ENCODE measurements at regions not wholly inside any gene's neighbourhood (a gene's known extent, or its start where the extent isn't known, plus 50 kb on each side); places are given as distances from the start of the nearest gene placed in this dataset.

DNA sequence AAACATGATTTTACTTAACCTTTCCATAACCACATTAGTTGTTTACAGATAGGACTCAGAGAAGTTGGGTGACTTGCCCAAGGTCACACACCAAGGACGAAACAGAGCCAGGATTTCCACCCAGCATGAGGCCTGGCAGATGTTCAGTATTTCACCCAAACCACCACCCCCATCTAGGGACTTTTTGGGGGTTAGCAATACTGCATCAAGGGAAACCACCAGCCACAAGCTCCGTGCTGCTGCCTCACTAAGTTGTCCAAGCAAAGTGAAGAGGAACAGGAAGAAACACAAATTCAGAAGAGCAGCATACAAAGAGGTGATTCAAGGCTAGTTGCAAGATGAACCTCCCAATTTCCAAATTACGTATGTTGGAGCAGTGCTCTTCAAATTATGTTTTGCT, 219.6 kb upstream of the RORB start:
- TF ChIP-seq EZH2phosphoT487 (IDR thresholded peaks at IDR 0.05; ENCODE audit: borderline replicate concordance, low read length) (no peak), CTCF (IDR thresholded peaks at IDR 0.05; ENCODE audit: low read depth, low read length, poor library complexity, severe bottlenecking) (no peak)
- Histone ChIP-seq H3F3A (ENCODE audit: control insufficient read depth, insufficient read depth) (no peaks in the 10 kb centered on the region), H3K9me3 (ENCODE audit: control insufficient read depth, insufficient read depth, low read length) (no peaks in the 10 kb centered on the region), H3K4me2 (ENCODE audit: low read length) (no peak overlapping the region), H3K36me3 (ENCODE audit: control insufficient read depth, low read length) (no peaks in the 10 kb centered on the region), H3K27ac (ENCODE audit: low read depth, low read length) (no peak overlapping the region), H4K20me1 (ENCODE audit: control insufficient read depth, insufficient read depth, low read depth, low read length) (no peaks in the 10 kb centered on the region), H3K4me1 (ENCODE audit: control insufficient read depth, low read length) (no peaks in the 10 kb centered on the region), H3K9me2 (replicated peaks; ENCODE audit: control insufficient read depth, low read length) (no peaks in the 10 kb centered on the region), H3K27me3 (ENCODE audit: control insufficient read depth, low read length) (no peaks in the 10 kb centered on the region), H3K79me2 (ENCODE audit: control insufficient read depth, low read length) (no peaks in the 10 kb centered on the region), H3K4me3 (ENCODE audit: low read length) (no peak overlapping the region)

- no peaks in the 10 kb centered on the region for H3K4me1 ChIP-seq (ENCODE audit: control insufficient read depth, low read length)
- TF ChIP-seq CTCF (IDR thresholded peaks at IDR 0.05; ENCODE audit: low read depth, low read length, poor library complexity, severe bottlenecking), result no peak
- TF ChIP-seq EZH2phosphoT487 (IDR thresholded peaks at IDR 0.05; ENCODE audit: borderline replicate concordance, low read length), result no peak
- no peak overlapping the region for H3K27ac ChIP-seq (ENCODE audit: low read depth, low read length)
Measured at GRCh38 chr9:74281674-74282073, 215.5 kb upstream of the RORB start.

GRCh38 chr9:74282526-74283253, 214.4 kb upstream of the RORB start:
- TF ChIP-seq EZH2phosphoT487 (IDR thresholded peaks at IDR 0.05; ENCODE audit: borderline replicate concordance, low read length) (no peak), CTCF (IDR thresholded peaks at IDR 0.05; ENCODE audit: low read depth, low read length, poor library complexity, severe bottlenecking) (no peak)
- Histone ChIP-seq H4K20me1 (ENCODE audit: control insufficient read depth, insufficient read depth, low read depth, low read length) (no peaks in the 10 kb centered on the region), H3K4me1 (ENCODE audit: control insufficient read depth, low read length) (no peaks in the 10 kb centered on the region), H3K4me3 (ENCODE audit: low read length) (no peak overlapping the region), H3F3A (ENCODE audit: control insufficient read depth, insufficient read depth) (no peaks in the 10 kb centered on the region), H3K4me2 (ENCODE audit: low read length) (no peak overlapping the region), H3K36me3 (ENCODE audit: control insufficient read depth, low read length) (no peaks in the 10 kb centered on the region), H3K79me2 (ENCODE audit: control insufficient read depth, low read length) (no peaks in the 10 kb centered on the region), H3K27me3 (ENCODE audit: control insufficient read depth, low read length) (no peaks in the 10 kb centered on the region), H3K9me3 (ENCODE audit: control insufficient read depth, insufficient read depth, low read length) (no peaks in the 10 kb centered on the region), H3K27ac (ENCODE audit: low read depth, low read length) (no peak overlapping the region), H3K9me2 (replicated peaks; ENCODE audit: control insufficient read depth, low read length) (no peaks in the 10 kb centered on the region)

More at GRCh38 chr9:74281674-74282073, 215.5 kb upstream of the RORB start:
- no peak overlapping the region for H3K4me2 ChIP-seq (ENCODE audit: low read length)
- H3K36me3 ChIP-seq (ENCODE audit: control insufficient read depth, low read length), result no peaks in the 10 kb centered on the region
- H3F3A ChIP-seq (ENCODE audit: control insufficient read depth, insufficient read depth), result no peaks in the 10 kb centered on the region
- no peaks in the 10 kb centered on the region for H3K27me3 ChIP-seq (ENCODE audit: control insufficient read depth, low read length)
- H3K9me2 ChIP-seq (replicated peaks; ENCODE audit: control insufficient read depth, low read length), result no peaks in the 10 kb centered on the region
- no peak overlapping the region for H3K4me3 ChIP-seq (ENCODE audit: low read length)
- H3K79me2 ChIP-seq (ENCODE audit: control insufficient read depth, low read length), result no peaks in the 10 kb centered on the region
- H3K9me3 ChIP-seq (ENCODE audit: control insufficient read depth, insufficient read depth, low read length), result no peaks in the 10 kb centered on the region
- H4K20me1 ChIP-seq (ENCODE audit: control insufficient read depth, insufficient read depth, low read depth, low read length), result no peaks in the 10 kb centered on the region

Data from DOHH2 (cell line).